ENCODE measurements at regions not wholly inside any gene's neighbourhood (a gene's known extent, or its start where the extent isn't known, plus 50 kb on each side); places are given as distances from the start of the nearest gene placed in this dataset.

DNA sequence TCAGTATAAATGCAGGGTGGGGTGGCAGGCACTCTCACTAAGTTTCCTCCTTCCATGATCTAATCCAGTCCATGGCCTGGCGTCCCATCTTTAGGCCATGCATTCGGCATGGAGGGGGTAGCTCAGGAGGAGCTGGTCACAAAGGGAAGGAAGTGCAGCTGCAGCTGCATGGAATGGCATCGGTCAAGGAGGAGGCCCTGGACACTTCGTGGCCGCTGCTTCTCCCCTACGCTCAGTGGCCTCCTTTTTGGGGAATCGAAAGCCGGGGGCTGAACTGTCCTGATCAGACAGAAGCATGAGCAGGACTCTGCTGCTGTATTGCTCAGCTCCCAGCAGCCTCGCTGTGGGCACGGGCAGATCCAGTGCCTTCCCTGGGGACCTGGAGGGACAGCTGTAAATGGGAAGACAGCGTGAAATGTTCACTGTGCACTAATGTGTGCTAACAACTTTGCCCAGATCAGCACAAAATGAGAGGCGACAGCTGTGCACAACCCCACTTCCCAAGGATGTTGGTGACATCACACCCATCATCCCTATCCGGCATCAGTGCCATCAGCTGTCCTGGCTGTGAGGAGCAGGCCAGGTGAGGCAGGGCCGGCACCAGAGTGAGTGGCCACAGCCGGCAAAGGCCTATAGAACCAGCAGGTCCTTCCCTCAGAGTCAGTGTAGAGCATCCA, 520.1 kb upstream of the RAB6C start:
- TF ChIP-seq, protein P1, sequence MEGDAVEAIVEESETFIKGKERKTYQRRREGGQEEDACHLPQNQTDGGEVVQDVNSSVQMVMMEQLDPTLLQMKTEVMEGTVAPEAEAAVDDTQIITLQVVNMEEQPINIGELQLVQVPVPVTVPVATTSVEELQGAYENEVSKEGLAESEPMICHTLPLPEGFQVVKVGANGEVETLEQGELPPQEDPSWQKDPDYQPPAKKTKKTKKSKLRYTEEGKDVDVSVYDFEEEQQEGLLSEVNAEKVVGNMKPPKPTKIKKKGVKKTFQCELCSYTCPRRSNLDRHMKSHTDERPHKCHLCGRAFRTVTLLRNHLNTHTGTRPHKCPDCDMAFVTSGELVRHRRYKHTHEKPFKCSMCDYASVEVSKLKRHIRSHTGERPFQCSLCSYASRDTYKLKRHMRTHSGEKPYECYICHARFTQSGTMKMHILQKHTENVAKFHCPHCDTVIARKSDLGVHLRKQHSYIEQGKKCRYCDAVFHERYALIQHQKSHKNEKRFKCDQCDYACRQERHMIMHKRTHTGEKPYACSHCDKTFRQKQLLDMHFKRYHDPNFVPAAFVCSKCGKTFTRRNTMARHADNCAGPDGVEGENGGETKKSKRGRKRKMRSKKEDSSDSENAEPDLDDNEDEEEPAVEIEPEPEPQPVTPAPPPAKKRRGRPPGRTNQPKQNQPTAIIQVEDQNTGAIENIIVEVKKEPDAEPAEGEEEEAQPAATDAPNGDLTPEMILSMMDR (optimal IDR thresholded peaks at IDR 0.05 in 1 of 3, IDR thresholded peaks at IDR 0.05 in 1 of 3, conservative IDR thresholded peaks at IDR 0.05 in 1 of 3; ENCODE audit: extremely low read depth in 1 of 3, insufficient read depth in 2 of 3, low read length in 3 of 3) = no peak
- TF ChIP-seq EZH2 (IDR thresholded peaks at IDR 0.05; ENCODE audit: low read length) = no peak
